NCI-H146 (cell line): ENCODE measurements at regions not wholly inside any gene's neighbourhood (a gene's known extent, or its start where the extent isn't known, plus 50 kb on each side); places are given as distances from the start of the nearest gene placed in this dataset.
"Not testable (repeated sequence)": the region's sequence is repeated elsewhere in the genome, so short reads cannot be mapped to it uniquely, and the experiment has no call there.

Experiments used
- DNase-seq: peaks from one replicate; lab custom pipeline; 2025; lab: John Stamatoyannopoulos, UW

GRCh38 chrX:84858771-84859170, 144.9 kb upstream of the APOOL start:
- not testable (repeated sequence) for DNase-seq

DNA sequence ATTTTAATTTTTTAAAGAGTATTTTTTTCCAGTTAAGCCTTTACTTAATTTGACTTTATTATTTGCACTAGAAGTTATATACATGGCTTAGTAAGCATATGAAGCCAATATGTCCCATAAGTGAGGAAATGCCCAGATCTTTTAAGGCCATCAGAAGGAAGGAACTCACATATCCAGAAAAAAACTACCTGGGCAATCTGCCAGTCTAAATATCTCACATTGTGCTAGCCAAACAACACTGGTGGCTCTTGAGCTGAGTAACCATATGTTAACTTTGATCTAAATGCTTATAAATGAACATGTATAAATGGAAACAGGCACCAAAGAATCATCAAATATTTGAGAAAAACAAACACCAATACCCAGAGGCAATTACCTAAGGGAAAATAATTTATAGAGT, 138.6 kb upstream of the APOOL start:
- DNase-seq, result peak; percentile 20

- DNase-seq, result not testable (repeated sequence)
Observed at GRCh38 chrX:84870281-84870680, 133.4 kb upstream of the APOOL start.

DNA sequence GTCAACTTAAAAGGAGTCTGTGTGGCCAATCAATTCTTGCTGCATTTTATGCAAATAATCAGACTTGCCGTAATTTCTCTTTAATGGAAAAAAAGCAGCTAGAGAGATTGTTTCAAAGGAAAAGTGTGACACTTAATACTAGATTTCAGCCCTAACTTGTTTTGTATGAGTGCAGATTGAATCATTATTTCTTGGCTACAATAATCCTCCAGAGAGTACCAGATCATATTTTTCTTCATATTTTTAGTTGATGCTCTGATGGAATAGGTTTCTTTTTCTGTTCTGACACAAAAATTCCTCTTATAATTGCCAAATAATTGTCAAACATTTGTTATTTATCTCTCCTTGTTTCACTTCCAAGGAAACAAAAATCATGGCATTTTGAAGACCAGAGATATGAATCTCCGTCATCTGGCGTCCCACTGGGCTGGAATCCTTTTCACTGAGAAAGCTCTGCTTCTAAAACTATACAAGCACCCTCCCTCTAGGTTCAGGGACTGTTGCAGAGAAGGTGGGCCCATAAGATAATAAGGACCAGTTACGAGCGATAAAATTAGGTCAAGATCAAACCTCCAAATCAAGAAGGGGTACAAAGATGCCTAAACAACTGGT, 131.4 kb upstream of the APOOL start:
- not testable (repeated sequence) for DNase-seq

GRCh38 chrX:84873176-84873575, 130.5 kb upstream of the APOOL start:
- DNase-seq, result no peak

- DNase-seq, result no peak
Observed at GRCh38 chrX:84876876-84877275, 126.8 kb upstream of the APOOL start.

GRCh38 chrX:84893897-84894296, 109.8 kb upstream of the APOOL start:
- DNase-seq, result no peak

DNA sequence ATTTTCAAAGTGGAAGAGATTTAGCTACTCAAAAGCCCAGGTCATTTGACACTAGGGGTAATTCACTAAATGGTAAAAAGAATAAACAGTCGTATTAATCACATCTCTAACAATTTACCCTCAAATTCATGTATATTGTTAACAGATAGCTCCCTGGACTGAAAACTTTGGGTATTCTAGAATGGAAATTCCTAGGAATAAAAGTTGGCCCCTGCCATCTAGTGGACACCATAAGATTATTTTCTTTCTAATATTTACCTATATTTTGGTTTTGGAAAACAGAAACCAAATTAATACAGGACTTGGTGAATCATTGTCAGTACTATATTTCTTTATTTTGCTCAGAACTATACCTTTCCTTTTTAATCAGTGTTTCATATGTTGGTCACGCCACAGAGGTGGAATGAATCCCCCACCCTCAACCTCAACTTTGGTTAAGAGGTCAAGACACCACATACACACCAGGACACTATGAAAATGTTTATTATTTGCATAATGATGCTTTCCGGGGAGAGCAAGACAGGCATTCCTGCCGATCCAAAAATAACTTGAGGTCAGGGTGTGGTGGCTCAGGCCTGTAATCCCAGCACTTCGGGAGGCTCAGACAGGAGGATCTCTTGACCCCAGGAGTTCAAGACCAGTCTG, 96.2 kb upstream of the APOOL start:
- DNase-seq, result peak; percentile 18

DNA sequence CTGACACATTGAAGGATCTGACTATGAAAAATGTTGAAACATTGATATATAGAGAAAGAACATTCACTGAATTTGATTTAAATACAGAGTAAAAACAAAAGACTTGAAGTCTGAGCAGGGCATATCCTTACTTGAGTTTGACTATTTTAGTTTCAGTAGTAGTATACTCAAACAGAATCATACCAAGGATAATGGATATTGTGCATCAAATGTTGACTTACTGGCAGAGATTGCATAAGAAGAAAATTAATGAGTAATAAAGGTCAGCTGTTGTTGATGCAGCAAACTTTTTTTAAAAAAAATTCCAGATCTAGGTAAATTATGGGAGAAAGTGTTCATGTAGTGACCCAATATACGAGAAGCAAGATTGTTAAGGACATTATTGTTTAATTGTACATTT, 94.5 kb upstream of the APOOL start:
- no peak for DNase-seq

DNA sequence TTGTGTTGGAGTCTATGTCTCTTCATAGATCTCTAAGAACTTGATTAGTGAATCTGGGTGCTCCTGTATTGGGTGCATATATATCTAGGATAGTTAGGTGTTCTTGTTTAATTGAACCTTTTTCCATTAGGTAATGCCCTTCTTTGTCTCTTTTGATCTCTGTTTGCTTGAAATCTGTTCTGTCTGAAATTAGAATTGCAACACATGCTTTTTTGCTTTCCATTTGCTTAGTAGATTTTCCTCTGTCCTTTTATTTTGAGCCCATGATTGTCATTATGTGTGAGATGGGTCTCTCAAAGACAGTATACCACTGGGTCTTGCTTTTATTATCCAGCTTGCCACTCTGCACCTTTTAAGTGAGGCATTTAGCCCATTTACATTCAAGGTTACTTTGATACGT, 79.1 kb upstream of the APOOL start:
- DNase-seq, result no peak

DNA sequence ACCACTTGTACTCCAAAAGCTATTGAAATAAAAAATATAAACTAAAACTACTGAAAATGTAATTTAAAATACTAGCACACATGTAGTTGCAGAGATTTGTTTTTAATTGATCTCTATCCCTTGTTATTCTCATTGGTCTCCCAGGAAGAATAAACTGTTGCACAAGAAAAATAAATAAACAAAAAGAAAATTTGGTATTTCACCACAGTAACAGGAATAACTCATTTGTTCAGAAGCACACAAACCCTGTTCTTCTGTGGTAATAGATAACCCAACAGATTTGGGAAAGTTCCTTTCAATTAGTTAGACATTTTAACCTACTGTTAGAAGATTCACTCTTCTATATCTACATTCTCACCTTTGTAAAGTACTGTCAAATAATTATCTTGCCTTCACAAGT, 70.9 kb upstream of the APOOL start:
- no peak for DNase-seq

- no peak for DNase-seq
Observed at GRCh38 chrX:84933956-84934556, 69.6 kb upstream of the APOOL start.
